GM23338 (cell line): ENCODE measurements at regions not wholly inside any gene's neighbourhood (a gene's known extent, or its start where the extent isn't known, plus 50 kb on each side); places are given as distances from the start of the nearest gene placed in this dataset.

ENCODE experiments used
- ATAC-seq: fragments of 200-7000 bp; cut with Tn5 transposase; 3 replicates; pipeline ENCODE4 v1.9.1; 2020
- DNase-seq: peaks from one replicate; pipeline ENCODE4 v3.0.0-alpha.2; 2015; ENCODE audit warnings: low spot score
- H2AFZ ChIP-seq: fragments of 200-600 bp; sonication (generic); 2 replicates; pipeline ENCODE4 v1.8.0; 2016; ENCODE audit warnings: antibody characterized with exemption, mild to moderate bottlenecking, moderate library complexity
- H3F3A ChIP-seq: fragments of 200-600 bp; sonication (generic); replicated peaks from 2 replicates; pipeline ENCODE4 v1.8.0; 2017; ENCODE audit warnings: antibody characterized with exemption, mixed run types, low read depth
- H3K27ac ChIP-seq: fragments of 200-600 bp; sonication (generic); 2 replicates; pipeline ENCODE4 v1.6.1; 2016; ENCODE audit warnings: low read depth
- H3K27me3 ChIP-seq: fragments of 200-600 bp; sonication (generic); 2 replicates; pipeline ENCODE4 v1.8.0; 2016; ENCODE audit warnings: mild to moderate bottlenecking, mixed run types, moderate library complexity; ENCODE audit not compliant: insufficient read depth
- H3K36me3 ChIP-seq: fragments of 200-600 bp; sonication (generic); 2 replicates; pipeline ENCODE4 v1.8.0; 2016; ENCODE audit warnings: mild to moderate bottlenecking; ENCODE audit not compliant: insufficient read depth
- H3K4me1 ChIP-seq: fragments of 200-600 bp; sonication (generic); 2 replicates; pipeline ENCODE4 v1.8.0; 2016; ENCODE audit warnings: mild to moderate bottlenecking, moderate library complexity; ENCODE audit not compliant: insufficient read depth
- H3K4me2 ChIP-seq: fragments of 200-600 bp; sonication (generic); 2 replicates; pipeline ENCODE4 v1.7.1; 2017; ENCODE audit warnings: mixed run types
- H3K4me3 ChIP-seq: fragments of 200-600 bp; sonication (generic); 2 replicates; pipeline ENCODE4 v1.6.1; 2016; ENCODE audit warnings: mixed run types
- H3K79me2 ChIP-seq: fragments of 200-600 bp; sonication (generic); replicated peaks from 2 replicates; pipeline ENCODE4 v1.8.0; 2017; ENCODE audit warnings: mild to moderate bottlenecking; ENCODE audit not compliant: insufficient read depth
- H3K9me2 ChIP-seq: fragments of 200-600 bp; sonication (generic); 2 replicates; pipeline ENCODE4 v1.8.0; 2017; ENCODE audit not compliant: insufficient read depth
- H4K20me1 ChIP-seq: fragments of 200-600 bp; sonication (generic); replicated peaks from 2 replicates; pipeline ENCODE4 v1.8.0; 2017; ENCODE audit warnings: mild to moderate bottlenecking; ENCODE audit not compliant: insufficient read depth
- H3K27ac Mint-ChIP-seq: 2 replicates; pipeline ENCODE4 v1.8.0; 2020; ENCODE audit warnings: inconsistent platforms, mild to moderate bottlenecking, moderate library complexity, mixed read lengths
- H3K27me3 Mint-ChIP-seq: 3 replicates; pipeline ENCODE4 v1.8.0; 2022; ENCODE audit warnings: low read depth, mild to moderate bottlenecking, moderate library complexity, mixed read lengths, inconsistent platforms; ENCODE audit not compliant: insufficient read depth, poor library complexity
- H3K36me3 Mint-ChIP-seq: 3 replicates; pipeline ENCODE4 v1.8.0; 2021; ENCODE audit warnings: low read depth, mild to moderate bottlenecking, inconsistent platforms, moderate library complexity, mixed read lengths
- H3K4me1 Mint-ChIP-seq: 3 replicates; pipeline ENCODE4 v1.8.0; 2020; ENCODE audit warnings: mild to moderate bottlenecking, inconsistent platforms, mixed read lengths
- H3K4me3 Mint-ChIP-seq: 3 replicates; pipeline ENCODE4 v1.8.0; 2021; ENCODE audit warnings: moderate library complexity, mild to moderate bottlenecking, inconsistent platforms, mixed read lengths
- H3K9me3 Mint-ChIP-seq: 3 replicates; pipeline ENCODE4 v1.8.0; 2020; ENCODE audit warnings: moderate library complexity, mild to moderate bottlenecking, inconsistent platforms, mixed read lengths
- EZH2phosphoT487 ChIP-seq: fragments of 200-600 bp; sonication (generic); IDR thresholded peaks from one replicate; pipeline ENCODE4 v1.8.1; 2018; ENCODE audit warnings: antibody characterized with exemption; ENCODE audit not compliant: unreplicated experiment
- NANOG ChIP-seq: IDR thresholded peaks from 2 replicates; pipeline ENCODE4 v1.6.1; 2016; ENCODE audit warnings: antibody characterized with exemption, borderline replicate concordance
- POLR2AphosphoS5 ChIP-seq: IDR thresholded peaks from 2 replicates; pipeline ENCODE4 v1.6.1; 2016; ENCODE audit warnings: antibody characterized with exemption, low read depth
- ZNF114 ChIP-seq: fragments of 250-450 bp; sonication (Bioruptor Pico); IDR thresholded peaks from 2 replicates; pipeline ENCODE4 v1.5.0; 2020; ENCODE audit warnings: mild to moderate bottlenecking, moderate library complexity
- TF ChIP-seq, protein P1 (sequence below): IDR thresholded peaks from one replicate; pipeline ENCODE4 v1.6.1; 2018; ENCODE audit warnings: antibody characterized with exemption; ENCODE audit not compliant: unreplicated experiment

DNA sequence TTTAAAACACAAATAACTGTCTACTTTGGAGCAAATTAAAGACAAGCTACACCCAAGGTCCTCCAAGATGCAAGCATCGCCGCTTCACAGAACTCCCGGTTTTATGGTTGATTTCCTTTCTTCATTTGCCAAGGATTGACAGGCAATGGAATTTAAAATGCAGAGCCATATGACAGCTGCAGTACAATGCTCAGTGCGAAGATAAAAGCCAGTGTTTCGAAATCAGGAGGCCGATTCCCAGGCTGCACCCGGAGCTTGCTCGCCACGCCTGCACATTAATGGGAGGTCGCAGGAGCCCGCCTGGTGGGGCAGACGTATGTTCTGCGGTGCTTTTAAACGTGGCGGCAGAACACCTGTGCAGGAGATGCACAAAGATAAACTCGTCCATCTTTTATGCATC, 727.6 kb upstream of the SOX11 start (continued):
- TF ChIP-seq, protein P1, sequence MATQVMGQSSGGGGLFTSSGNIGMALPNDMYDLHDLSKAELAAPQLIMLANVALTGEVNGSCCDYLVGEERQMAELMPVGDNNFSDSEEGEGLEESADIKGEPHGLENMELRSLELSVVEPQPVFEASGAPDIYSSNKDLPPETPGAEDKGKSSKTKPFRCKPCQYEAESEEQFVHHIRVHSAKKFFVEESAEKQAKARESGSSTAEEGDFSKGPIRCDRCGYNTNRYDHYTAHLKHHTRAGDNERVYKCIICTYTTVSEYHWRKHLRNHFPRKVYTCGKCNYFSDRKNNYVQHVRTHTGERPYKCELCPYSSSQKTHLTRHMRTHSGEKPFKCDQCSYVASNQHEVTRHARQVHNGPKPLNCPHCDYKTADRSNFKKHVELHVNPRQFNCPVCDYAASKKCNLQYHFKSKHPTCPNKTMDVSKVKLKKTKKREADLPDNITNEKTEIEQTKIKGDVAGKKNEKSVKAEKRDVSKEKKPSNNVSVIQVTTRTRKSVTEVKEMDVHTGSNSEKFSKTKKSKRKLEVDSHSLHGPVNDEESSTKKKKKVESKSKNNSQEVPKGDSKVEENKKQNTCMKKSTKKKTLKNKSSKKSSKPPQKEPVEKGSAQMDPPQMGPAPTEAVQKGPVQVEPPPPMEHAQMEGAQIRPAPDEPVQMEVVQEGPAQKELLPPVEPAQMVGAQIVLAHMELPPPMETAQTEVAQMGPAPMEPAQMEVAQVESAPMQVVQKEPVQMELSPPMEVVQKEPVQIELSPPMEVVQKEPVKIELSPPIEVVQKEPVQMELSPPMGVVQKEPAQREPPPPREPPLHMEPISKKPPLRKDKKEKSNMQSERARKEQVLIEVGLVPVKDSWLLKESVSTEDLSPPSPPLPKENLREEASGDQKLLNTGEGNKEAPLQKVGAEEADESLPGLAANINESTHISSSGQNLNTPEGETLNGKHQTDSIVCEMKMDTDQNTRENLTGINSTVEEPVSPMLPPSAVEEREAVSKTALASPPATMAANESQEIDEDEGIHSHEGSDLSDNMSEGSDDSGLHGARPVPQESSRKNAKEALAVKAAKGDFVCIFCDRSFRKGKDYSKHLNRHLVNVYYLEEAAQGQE: no peak
- no peak for TF ChIP-seq EZH2phosphoT487

DNA sequence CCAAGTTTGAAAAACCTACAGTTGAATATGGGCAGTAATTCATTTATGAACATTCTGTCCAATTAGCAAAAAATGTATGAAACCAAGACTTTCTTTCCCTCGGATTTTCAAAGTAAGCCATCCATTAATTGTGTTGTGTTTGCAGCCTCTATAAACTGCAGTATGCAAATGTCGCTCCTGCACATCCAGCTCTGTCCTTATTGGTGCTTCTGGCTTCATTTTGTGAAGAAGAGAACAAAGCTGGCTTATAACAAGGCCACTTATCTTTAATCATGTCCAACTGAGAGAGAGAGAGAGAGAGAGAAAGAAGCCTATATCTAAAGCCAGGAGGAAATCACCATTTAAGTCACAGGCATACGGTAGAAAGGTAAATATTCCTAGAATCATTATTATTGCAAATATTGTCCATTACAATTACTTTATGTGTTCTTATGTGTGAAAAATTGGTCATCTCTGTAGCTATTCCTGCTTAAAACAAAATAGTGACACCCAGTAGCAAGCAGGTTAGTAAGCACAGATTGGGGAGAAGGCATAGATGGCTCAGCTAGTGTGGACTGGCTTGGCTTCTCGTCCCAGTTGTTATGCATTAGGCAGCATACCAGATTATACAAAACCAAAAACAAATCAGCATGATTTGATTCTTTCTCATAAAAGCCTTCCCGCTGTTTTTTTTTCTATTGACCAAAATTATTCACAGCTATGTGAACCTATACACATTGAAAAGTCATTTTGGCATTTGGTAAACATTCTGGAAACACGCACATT, 726.4 kb upstream of the SOX11 start:
- no peaks in the 10 kb centered on the region for H3K4me1 Mint-ChIP-seq
- no peaks in the 10 kb centered on the region for H3K79me2 ChIP-seq

DNA sequence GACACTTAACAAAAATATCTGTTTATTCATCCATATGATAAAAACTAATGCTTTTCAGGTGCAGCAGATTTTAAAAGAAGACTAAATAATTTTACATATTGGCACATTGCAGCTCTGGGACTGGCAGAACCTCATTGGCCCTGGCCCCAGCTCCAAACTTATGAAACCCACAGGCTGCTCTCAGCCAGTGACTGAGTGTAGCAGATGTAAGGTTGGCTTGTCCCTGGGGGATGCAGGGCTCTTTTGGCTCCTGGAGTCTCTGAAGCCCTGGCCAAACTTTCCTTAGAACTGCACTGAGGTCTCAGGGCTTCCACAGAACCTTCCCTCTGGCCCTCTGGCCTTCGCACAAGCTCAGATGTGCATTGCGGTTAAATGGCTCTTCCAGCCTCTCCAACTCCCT, 725.0 kb upstream of the SOX11 start:
- DNase-seq (no peak), ATAC-seq (no peak)
- H3K27ac ChIP-seq: no peak overlapping the region
- no peak overlapping the region for H2AFZ ChIP-seq
- peaks cover 2% of the 10 kb centered on the region for H3K27me3 Mint-ChIP-seq
- H3K4me2 ChIP-seq: no peak overlapping the region
- no peak overlapping the region for H3K4me3 ChIP-seq
- no peak overlapping the region for H3K27ac Mint-ChIP-seq
- H3K27me3 ChIP-seq: no peaks in the 10 kb centered on the region
- no peaks in the 10 kb centered on the region for H3K4me1 Mint-ChIP-seq
- H3K9me2 ChIP-seq: no peaks in the 10 kb centered on the region
- no peaks in the 10 kb centered on the region for H3K4me1 ChIP-seq
- no peaks in the 10 kb centered on the region for H3K36me3 ChIP-seq
- no peak for TF ChIP-seq ZNF114 (CRISPR knock-in tag)
- no peak for TF ChIP-seq POLR2AphosphoS5
- H3K4me3 Mint-ChIP-seq: no peak overlapping the region
- no peaks in the 10 kb centered on the region for H4K20me1 ChIP-seq
- H3F3A ChIP-seq: no peaks in the 10 kb centered on the region
- H3K79me2 ChIP-seq: no peaks in the 10 kb centered on the region
- peaks cover 70% of the 10 kb centered on the region for H3K9me3 Mint-ChIP-seq
- peaks cover 3% of the 10 kb centered on the region; the same call in 2 of the 3 replicates for H3K36me3 Mint-ChIP-seq

More for the DNA sequence above, 726.4 kb upstream of the SOX11 start:
- H3K36me3 Mint-ChIP-seq: peaks cover 3% of the 10 kb centered on the region; the same call in 2 of the 3 replicates
- Histone ChIP-seq H4K20me1 (no peaks in the 10 kb centered on the region), H3K27me3 (no peaks in the 10 kb centered on the region), H3K36me3 (no peaks in the 10 kb centered on the region), H3K4me1 (no peaks in the 10 kb centered on the region), H2AFZ (no peak overlapping the region), H3K9me2 (no peaks in the 10 kb centered on the region), H3K4me2 (no peak overlapping the region), H3K4me3 (no peak overlapping the region), H3F3A (no peaks in the 10 kb centered on the region), H3K27ac (no peak overlapping the region)
- no peak overlapping the region for H3K27ac Mint-ChIP-seq
- peaks cover 2% of the 10 kb centered on the region for H3K27me3 Mint-ChIP-seq
- DNase-seq (no peak), ATAC-seq (no peak)
- H3K4me3 Mint-ChIP-seq: no peak overlapping the region
- H3K9me3 Mint-ChIP-seq: peaks cover 77% of the 10 kb centered on the region
- TF ChIP-seq NANOG: no peak
